ENCODE measurements at regions not wholly inside any gene's neighbourhood (a gene's known extent, or its start where the extent isn't known, plus 50 kb on each side); places are given as distances from the start of the nearest gene placed in this dataset.

GRCh38 chr12:127214186-127214585 is 1052.8 kb upstream of the TMEM132C start:
- no peak for TF ChIP-seq CTCF (IDR thresholded peaks at IDR 0.05; ENCODE audit: insufficient read depth, low read length)
- no peak overlapping the region for H3K4me3 ChIP-seq (ENCODE audit: low read depth, low read length)
- no peak for DNase-seq (ENCODE audit: low read depth)

GRCh38 chr12:127223011-127223410 is 1044.0 kb upstream of the TMEM132C start:
- TF ChIP-seq CTCF (IDR thresholded peaks at IDR 0.05; ENCODE audit: insufficient read depth, low read length) = no peak
- DNase-seq (ENCODE audit: low read depth) = no peak

GRCh38 chr12:127223731-127224130 is 1043.2 kb upstream of the TMEM132C start:
- DNase-seq (ENCODE audit: low read depth) = no peak
- no peak overlapping the region for H3K4me3 ChIP-seq (ENCODE audit: low read depth, low read length)
- no peak for TF ChIP-seq CTCF (IDR thresholded peaks at IDR 0.05; ENCODE audit: insufficient read depth, low read length)

More at GRCh38 chr12:127223011-127223410, 1044.0 kb upstream of the TMEM132C start:
- no peak overlapping the region for H3K4me3 ChIP-seq (ENCODE audit: low read depth, low read length)

- DNase-seq (ENCODE audit: low read depth) = peak; percentile 96
- no peak for TF ChIP-seq CTCF (IDR thresholded peaks at IDR 0.05; ENCODE audit: insufficient read depth, low read length)
- no peak overlapping the region for H3K4me3 ChIP-seq (ENCODE audit: low read depth, low read length)
Observed at GRCh38 chr12:127230843-127231260, 1036.1 kb upstream of the TMEM132C start.

- H3K4me3 ChIP-seq (ENCODE audit: low read depth, low read length) = no peak overlapping the region
- DNase-seq (ENCODE audit: low read depth) = no peak
- TF ChIP-seq CTCF (IDR thresholded peaks at IDR 0.05; ENCODE audit: insufficient read depth, low read length) = no peak
Observed at GRCh38 chr12:127231371-127231770, 1035.6 kb upstream of the TMEM132C start.

- no peak for TF ChIP-seq CTCF (IDR thresholded peaks at IDR 0.05; ENCODE audit: insufficient read depth, low read length)
- DNase-seq (ENCODE audit: low read depth) = no peak
- no peak overlapping the region for H3K4me3 ChIP-seq (ENCODE audit: low read depth, low read length)
Observed at GRCh38 chr12:127233016-127233415, 1034.0 kb upstream of the TMEM132C start.

- DNase-seq (ENCODE audit: low read depth) = no peak
- TF ChIP-seq CTCF (IDR thresholded peaks at IDR 0.05; ENCODE audit: insufficient read depth, low read length) = no peak
- H3K4me3 ChIP-seq (ENCODE audit: low read depth, low read length) = no peak overlapping the region
Observed at GRCh38 chr12:127235761-127236160, 1031.2 kb upstream of the TMEM132C start.

All from fibroblast of the aortic adventitia (primary cell).